HG03108 (cell line): ENCODE measurements at regions not wholly inside any gene's neighbourhood (a gene's known extent, or its start where the extent isn't known, plus 50 kb on each side); places are given as distances from the start of the nearest gene placed in this dataset.
"Not testable (repeated sequence)": the region's sequence is repeated elsewhere in the genome, so short reads cannot be mapped to it uniquely, and the experiment has no call there.

Experiments
- ATAC-seq: cut with Tn5 transposase; IDR thresholded peaks from one replicate; pipeline ENCODE4 v1.9.1; 2021; ENCODE audit warnings: moderate library complexity; ENCODE audit not compliant: unreplicated experiment

- ATAC-seq, result no peak
Measured at GRCh38 chr9:94033383-94033782, 50.9 kb upstream of the PTPDC1 start.

GRCh38 chr9:94031946-94032345, 52.3 kb upstream of the PTPDC1 start:
- no peak for ATAC-seq

- ATAC-seq, result no peak
Measured at GRCh38 chr9:94031380-94031779, 52.9 kb upstream of the PTPDC1 start.

GRCh38 chr9:94030318-94031179, 53.7 kb upstream of the PTPDC1 start:
- ATAC-seq, result peak; percentile 99

- ATAC-seq, result no peak
Measured at GRCh38 chr9:94029932-94030317, 54.3 kb upstream of the PTPDC1 start.

- ATAC-seq, result no peak
Measured at GRCh38 chr9:94026816-94027215, 57.4 kb upstream of the PTPDC1 start.

GRCh38 chr9:94022476-94022875, 61.8 kb upstream of the PTPDC1 start:
- not testable (repeated sequence) for ATAC-seq

- ATAC-seq, result not testable (repeated sequence)
Measured at GRCh38 chr9:94020836-94021235, 63.4 kb upstream of the PTPDC1 start.

GRCh38 chr9:94018628-94019027, 63.5 kb upstream of the BARX1 start:
- ATAC-seq, result no peak

GRCh38 chr9:94017939-94018531, 62.9 kb upstream of the BARX1 start:
- ATAC-seq, result no peak

- ATAC-seq, result no peak
Measured at GRCh38 chr9:94016744-94017143, 61.6 kb upstream of the BARX1 start.

- ATAC-seq, result no peak
Measured at GRCh38 chr9:94014920-94015319, 59.8 kb upstream of the BARX1 start.

GRCh38 chr9:94014066-94014654, 59.0 kb upstream of the BARX1 start:
- no peak for ATAC-seq

- no peak for ATAC-seq
Measured at GRCh38 chr9:94010980-94011533, 55.9 kb upstream of the BARX1 start.

- no peak for ATAC-seq
Measured at GRCh38 chr9:94005272-94005901, 50.2 kb upstream of the BARX1 start.
